ENCODE measurements at regions not wholly inside any gene's neighbourhood (a gene's known extent, or its start where the extent isn't known, plus 50 kb on each side); places are given as distances from the start of the nearest gene placed in this dataset.

- FAIRE-seq (no peak), DNase-seq (ENCODE audit: low read depth in 1 of 2, low spot score in 2 of 2) (no peak)
- Histone ChIP-seq H3K9ac (replicated peaks in 1 of 4; ENCODE audit: extremely low read depth in 1 of 4, low read depth in 3 of 4, low read length in 3 of 4) (no peak overlapping the region), H3K36me3 (ENCODE audit: control insufficient read depth in 2 of 4, insufficient read depth in 4 of 4, low read length in 3 of 4) (no peaks in the 10 kb centered on the region; a peak in 1 of 8 replicates), H3K79me2 (ENCODE audit: control insufficient read depth in 1 of 2, insufficient read depth in 2 of 2, low read length in 2 of 2) (no peaks in the 10 kb centered on the region), H3K4me2 (ENCODE audit: insufficient read depth in 1 of 2, low read depth in 2 of 2, low read length in 2 of 2) (no peak overlapping the region), H4K91ac (replicated peaks; ENCODE audit: insufficient read length, low read length) (no peak overlapping the region), H4K8ac (ENCODE audit: extremely low read depth, insufficient read depth, low read length) (no peak overlapping the region), H4K20me1 (replicated peaks in 1 of 2; ENCODE audit: control insufficient read depth in 1 of 2, insufficient read depth in 2 of 2, low read length in 2 of 2) (no peaks in the 10 kb centered on the region), H3K27ac (ENCODE audit: low read depth, low read length) (no peak overlapping the region), H3K18ac (ENCODE audit: extremely low read depth, low read length) (no peak overlapping the region), H2BK120ac (replicated peaks; ENCODE audit: low read depth, low read length) (no peak overlapping the region), H2BK12ac (ENCODE audit: low read depth, low read length) (no peak overlapping the region), H3K9me3 (ENCODE audit: insufficient read depth in 2 of 2, low read depth in 1 of 2, low read length in 1 of 2) (no peaks in the 10 kb centered on the region), H2AFZ (ENCODE audit: low read length) (no peak overlapping the region), H2BK20ac (ENCODE audit: low read length) (no peak overlapping the region), H3K23me2 (ENCODE audit: low read depth, low read length) (no peaks in the 10 kb centered on the region), H3K27me3 (replicated peaks in 1 of 4; ENCODE audit: control insufficient read depth in 3 of 4, extremely low read depth in 1 of 4, insufficient read depth in 3 of 4, low read length in 3 of 4) (no peaks in the 10 kb centered on the region), H2AK5ac (ENCODE audit: low read depth, low read length) (no peak overlapping the region), H3K14ac (ENCODE audit: insufficient read length) (no peak overlapping the region), H3K23ac (ENCODE audit: insufficient read length) (no peak overlapping the region), H2BK15ac (ENCODE audit: low read length) (no peak overlapping the region), H3K4me1 (replicated peaks in 1 of 4; ENCODE audit: control insufficient read depth in 3 of 4, insufficient read depth in 4 of 4, low read length in 3 of 4) (no peaks in the 10 kb centered on the region), H3K4me3 (ENCODE audit: extremely low read depth in 1 of 4, insufficient read depth in 2 of 4, low read depth in 3 of 4, low read length in 4 of 4) (no peak overlapping the region), H4K5ac (ENCODE audit: insufficient read length, low read depth, low read length) (no peak overlapping the region), H3K56ac (replicated peaks; ENCODE audit: insufficient read length, low read depth, low read length) (no peak overlapping the region), H2BK5ac (ENCODE audit: low read depth, low read length) (no peak overlapping the region), H3K4ac (replicated peaks; ENCODE audit: insufficient read length, low read depth, low read length) (no peak overlapping the region), H3K79me1 (ENCODE audit: low read depth, low read length) (no peaks in the 10 kb centered on the region)
- ChIA-PET CTCF (ENCODE audit: partially characterized antibody) (interaction anchor here (0.9 to 1.7 kb wide), 2 partner anchors 452 to 454 kb away, joined by 3 to 4 read pairs; no protein-coding TSS in a partner anchor), POLR2A (ENCODE audit: partially characterized antibody) (no interaction called here)
- WGBS, 2 experiments (ENCODE audit: extremely low coverage in 1 of 2, insufficient coverage in 1 of 2, insufficient read length in 1 of 2, insufficient replicate concordance in 2 of 2, low coverage in 1 of 2, low lambda C conversion rate in 2 of 2, missing lambda C conversion rate in 1 of 2) = 87% methylated on average over 6 of the region's 6 CpGs; no CpG with 5 or more reads in 1 of the 2 experiments
- TF ChIP-seq ATF2 (IDR thresholded peaks at IDR 0.05; ENCODE audit: low read length) = no peak
- no peak for TF ChIP-seq POU5F1 (IDR thresholded peaks at IDR 0.05; ENCODE audit: low read depth, low read length)
- no peak for TF ChIP-seq CREB1 (IDR thresholded peaks at IDR 0.05)
- no peak for TF ChIP-seq CHD2 (IDR thresholded peaks at IDR 0.05; ENCODE audit: low read length)
- TF ChIP-seq TEAD4 (IDR thresholded peaks at IDR 0.05; ENCODE audit: low read depth, low read length) = no peak
- no peak for TF ChIP-seq JUN (IDR thresholded peaks at IDR 0.05; ENCODE audit: low read depth, low read length)
- TF ChIP-seq CHD1 (IDR thresholded peaks at IDR 0.05; ENCODE audit: low read depth, low read length) = no peak
- TF ChIP-seq, protein P1, sequence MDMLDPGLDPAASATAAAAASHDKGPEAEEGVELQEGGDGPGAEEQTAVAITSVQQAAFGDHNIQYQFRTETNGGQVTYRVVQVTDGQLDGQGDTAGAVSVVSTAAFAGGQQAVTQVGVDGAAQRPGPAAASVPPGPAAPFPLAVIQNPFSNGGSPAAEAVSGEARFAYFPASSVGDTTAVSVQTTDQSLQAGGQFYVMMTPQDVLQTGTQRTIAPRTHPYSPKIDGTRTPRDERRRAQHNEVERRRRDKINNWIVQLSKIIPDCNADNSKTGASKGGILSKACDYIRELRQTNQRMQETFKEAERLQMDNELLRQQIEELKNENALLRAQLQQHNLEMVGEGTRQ (IDR thresholded peaks at IDR 0.05; ENCODE audit: low read length) = no peak
- TF ChIP-seq SAP30 (IDR thresholded peaks at IDR 0.05; ENCODE audit: insufficient read depth, insufficient replicate concordance, low read length) = no peak
- TF ChIP-seq RBBP5 (IDR thresholded peaks at IDR 0.05; ENCODE audit: borderline replicate concordance, low read depth, low read length) = no peak
- no peak for TF ChIP-seq SRF (IDR thresholded peaks at IDR 0.05; ENCODE audit: low read depth, low read length)
- no peak for TF ChIP-seq RNF2 (IDR thresholded peaks at IDR 0.05; ENCODE audit: borderline replicate concordance, low read depth, low read length, missing control alignments, poor library complexity, severe bottlenecking)
These were observed 365.9 kb upstream of the MEX3C start for GRCh38 chr18:51563396-51563795.
